ENCODE measurements at regions not wholly inside any gene's neighbourhood (a gene's known extent, or its start where the extent isn't known, plus 50 kb on each side); places are given as distances from the start of the nearest gene placed in this dataset.
A peak's percentile ranks its signal among the peaks of the same experiment; 100 is the strongest.

DNA sequence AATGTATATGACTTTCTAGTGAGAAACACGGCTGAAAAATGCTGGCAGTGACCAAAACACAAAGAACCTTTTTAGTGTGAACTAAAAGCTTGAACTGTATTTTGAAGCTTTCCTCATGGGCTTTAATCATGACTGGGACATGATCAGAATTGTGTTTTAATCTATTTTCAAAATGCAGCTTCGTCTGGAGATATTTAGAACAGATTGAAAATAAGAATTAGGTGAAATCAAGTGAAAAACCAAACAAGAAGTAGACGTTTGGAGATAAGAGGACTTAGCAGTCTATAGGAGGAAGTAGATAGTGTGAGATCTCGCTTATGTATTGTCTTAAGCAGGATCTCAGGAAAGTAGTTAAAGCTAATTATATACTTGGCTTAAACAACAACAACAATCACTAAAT lies 865.4 kb upstream of the MBL2 start:
- H3K4me3 ChIP-seq (ENCODE audit: low read depth, low read length) = no peak overlapping the region
- DNase-seq (ENCODE audit: low read depth) = no peak
- TF ChIP-seq, protein P1, sequence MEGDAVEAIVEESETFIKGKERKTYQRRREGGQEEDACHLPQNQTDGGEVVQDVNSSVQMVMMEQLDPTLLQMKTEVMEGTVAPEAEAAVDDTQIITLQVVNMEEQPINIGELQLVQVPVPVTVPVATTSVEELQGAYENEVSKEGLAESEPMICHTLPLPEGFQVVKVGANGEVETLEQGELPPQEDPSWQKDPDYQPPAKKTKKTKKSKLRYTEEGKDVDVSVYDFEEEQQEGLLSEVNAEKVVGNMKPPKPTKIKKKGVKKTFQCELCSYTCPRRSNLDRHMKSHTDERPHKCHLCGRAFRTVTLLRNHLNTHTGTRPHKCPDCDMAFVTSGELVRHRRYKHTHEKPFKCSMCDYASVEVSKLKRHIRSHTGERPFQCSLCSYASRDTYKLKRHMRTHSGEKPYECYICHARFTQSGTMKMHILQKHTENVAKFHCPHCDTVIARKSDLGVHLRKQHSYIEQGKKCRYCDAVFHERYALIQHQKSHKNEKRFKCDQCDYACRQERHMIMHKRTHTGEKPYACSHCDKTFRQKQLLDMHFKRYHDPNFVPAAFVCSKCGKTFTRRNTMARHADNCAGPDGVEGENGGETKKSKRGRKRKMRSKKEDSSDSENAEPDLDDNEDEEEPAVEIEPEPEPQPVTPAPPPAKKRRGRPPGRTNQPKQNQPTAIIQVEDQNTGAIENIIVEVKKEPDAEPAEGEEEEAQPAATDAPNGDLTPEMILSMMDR (IDR thresholded peaks at IDR 0.05; ENCODE audit: insufficient read depth, low read length) = no peak

DNA sequence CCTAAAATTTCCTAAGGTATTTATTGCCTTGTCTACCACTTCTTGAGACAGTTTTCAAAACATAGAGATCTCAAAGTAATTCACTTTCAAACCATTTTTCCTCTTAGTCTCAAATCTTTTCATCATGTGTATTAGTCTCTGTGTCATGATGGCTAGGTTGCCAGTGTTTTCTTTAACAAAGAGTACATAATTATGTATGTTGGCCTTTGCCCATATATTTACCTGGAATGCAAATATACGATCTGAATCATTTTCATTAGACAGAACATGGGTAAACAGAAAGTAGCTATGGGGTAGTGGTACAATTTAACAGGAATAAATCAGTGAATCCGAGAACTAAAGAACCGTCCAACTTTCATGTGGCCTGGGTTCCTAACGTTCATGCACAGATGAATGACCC lies 852.1 kb upstream of the MBL2 start:
- TF ChIP-seq, protein P1 (IDR thresholded peaks at IDR 0.05; ENCODE audit: insufficient read depth, low read length) = no peak
- H3K4me3 ChIP-seq (ENCODE audit: low read depth, low read length) = no peak overlapping the region
- no peak for DNase-seq (ENCODE audit: low read depth)

DNA sequence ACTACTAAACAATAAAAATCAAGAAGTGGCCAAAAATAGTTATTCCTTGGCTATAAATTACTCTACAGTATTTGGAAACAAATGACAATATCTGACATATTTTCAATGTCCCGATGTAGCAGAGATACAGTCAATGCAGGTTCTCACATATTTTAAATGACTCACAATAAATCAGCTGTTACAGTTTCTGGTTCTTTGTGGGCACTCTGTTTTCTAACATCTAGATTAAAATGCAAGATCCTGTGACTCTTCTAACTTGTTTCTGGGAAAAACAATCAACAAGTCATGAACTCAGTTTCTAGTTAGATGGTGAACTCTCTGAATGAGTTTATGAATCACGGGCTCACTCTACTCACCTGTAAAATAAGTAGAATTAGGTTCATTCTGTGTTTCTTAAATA lies 849.6 kb upstream of the MBL2 start:
- no peak overlapping the region for H3K4me3 ChIP-seq (ENCODE audit: low read depth, low read length)
- DNase-seq (ENCODE audit: low read depth) = no peak
- TF ChIP-seq, protein P1 (IDR thresholded peaks at IDR 0.05; ENCODE audit: insufficient read depth, low read length) = no peak

- TF ChIP-seq, protein P1 (IDR thresholded peaks at IDR 0.05; ENCODE audit: insufficient read depth, low read length) = no peak
- no peak overlapping the region for H3K4me3 ChIP-seq (ENCODE audit: low read depth, low read length)
Measured at GRCh38 chr10:53619671-53620070, 847.1 kb upstream of the MBL2 start.

GRCh38 chr10:53607691-53608090 lies 835.1 kb upstream of the MBL2 start:
- TF ChIP-seq, protein P1 (IDR thresholded peaks at IDR 0.05; ENCODE audit: insufficient read depth, low read length) = no peak
- no peak overlapping the region for H3K4me3 ChIP-seq (ENCODE audit: low read depth, low read length)
- DNase-seq (ENCODE audit: low read depth) = no peak

More at GRCh38 chr10:53619671-53620070, 847.1 kb upstream of the MBL2 start:
- DNase-seq (ENCODE audit: low read depth) = peak; percentile 2

- TF ChIP-seq, protein P1 (IDR thresholded peaks at IDR 0.05; ENCODE audit: insufficient read depth, low read length) = no peak
- DNase-seq (ENCODE audit: low read depth) = no peak
- H3K4me3 ChIP-seq (ENCODE audit: low read depth, low read length) = no peak overlapping the region
Measured at GRCh38 chr10:53606981-53607380, 834.4 kb upstream of the MBL2 start.

DNA sequence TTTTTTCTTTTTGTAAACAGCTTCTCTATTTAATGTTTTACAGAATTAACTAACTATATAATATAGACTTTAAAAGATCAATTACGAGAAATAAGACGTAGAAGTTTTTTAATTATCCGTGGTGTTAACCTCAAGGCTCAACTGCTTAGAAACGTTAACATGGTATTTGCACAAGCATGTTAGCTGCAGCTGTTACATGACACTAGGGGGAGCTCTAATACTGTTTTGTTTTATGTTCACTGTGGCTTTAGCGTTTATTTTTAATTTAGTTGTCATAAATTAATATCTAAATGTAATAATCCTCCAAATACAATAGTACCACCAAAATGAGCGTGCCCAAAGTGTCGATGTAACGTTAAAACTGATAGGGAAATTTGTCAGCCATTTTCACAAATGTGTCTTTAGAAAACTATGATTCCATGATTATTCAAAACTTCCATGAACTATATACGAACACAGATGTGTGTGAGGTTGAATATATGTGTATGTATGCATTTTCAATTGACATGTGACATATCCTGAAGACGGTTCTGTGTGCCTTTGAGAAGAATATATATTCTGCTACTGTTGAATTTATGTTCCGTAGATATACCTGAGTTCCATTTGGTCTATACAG lies 828.8 kb upstream of the MBL2 start:
- TF ChIP-seq, protein P1 (IDR thresholded peaks at IDR 0.05; ENCODE audit: insufficient read depth, low read length) = peak; percentile 90
- peak; percentile 44 for DNase-seq (ENCODE audit: low read depth)
- H3K4me3 ChIP-seq (ENCODE audit: low read depth, low read length) = no peak overlapping the region

All from fibroblast of the aortic adventitia (primary cell).